DOHH2 (cell line): ENCODE measurements at regions not wholly inside any gene's neighbourhood (a gene's known extent, or its start where the extent isn't known, plus 50 kb on each side); places are given as distances from the start of the nearest gene placed in this dataset.

Experiments
- H3F3A ChIP-seq: fragments of 200-600 bp; sonication (generic), shearing (Covaris generic); 2 replicates; pipeline ENCODE4 v1.6.0; 2016; ENCODE audit warnings: antibody characterized with exemption, mild to moderate bottlenecking; ENCODE audit not compliant: control insufficient read depth, insufficient read depth
- H3K27ac ChIP-seq: fragments of 200-600 bp; sonication (generic); 2 replicates; pipeline ENCODE4 v1.5.1; 2014; ENCODE audit warnings: low read depth, mild to moderate bottlenecking, low read length, moderate library complexity
- H3K27me3 ChIP-seq: fragments of 200-600 bp; sonication (generic); 2 replicates; pipeline ENCODE4 v1.6.1; 2014; ENCODE audit warnings: mild to moderate bottlenecking, low read length, mixed read lengths; ENCODE audit not compliant: control insufficient read depth
- H3K36me3 ChIP-seq: fragments of 200-600 bp; sonication (generic); 2 replicates; pipeline ENCODE4 v1.6.1; 2014; ENCODE audit warnings: mild to moderate bottlenecking, low read length, moderate library complexity, mixed read lengths; ENCODE audit not compliant: control insufficient read depth
- H3K4me1 ChIP-seq: fragments of 200-600 bp; sonication (generic); 2 replicates; pipeline ENCODE4 v1.6.1; 2014; ENCODE audit warnings: mild to moderate bottlenecking, low read length, mixed read lengths; ENCODE audit not compliant: control insufficient read depth
- H3K4me2 ChIP-seq: fragments of 200-600 bp; sonication (generic); 2 replicates; pipeline ENCODE4 v1.6.0; 2014; ENCODE audit warnings: mild to moderate bottlenecking, low read length, moderate library complexity
- H3K4me3 ChIP-seq: fragments of 200-600 bp; sonication (generic); 2 replicates; pipeline ENCODE4 v1.5.1; 2014; ENCODE audit warnings: mild to moderate bottlenecking, low read length, mixed read lengths
- H3K79me2 ChIP-seq: fragments of 200-600 bp; sonication (generic); 2 replicates; pipeline ENCODE4 v1.6.1; 2014; ENCODE audit warnings: mild to moderate bottlenecking, low read length, mixed read lengths; ENCODE audit not compliant: control insufficient read depth
- H3K9me2 ChIP-seq: fragments of 200-600 bp; sonication (generic); replicated peaks from 2 replicates; pipeline ENCODE4 v1.6.1; 2014; ENCODE audit warnings: mild to moderate bottlenecking, low read length, mixed read lengths; ENCODE audit not compliant: control insufficient read depth
- H3K9me3 ChIP-seq: fragments of 200-600 bp; sonication (generic); 2 replicates; pipeline ENCODE4 v1.6.1; 2014; ENCODE audit warnings: antibody characterized with exemption, low read length, mixed read lengths; ENCODE audit not compliant: control insufficient read depth, insufficient read depth
- H4K20me1 ChIP-seq: fragments of 200-600 bp; sonication (generic); 2 replicates; pipeline ENCODE4 v1.6.0; 2014; ENCODE audit warnings: low read depth, mild to moderate bottlenecking, antibody characterized with exemption, low read length, moderate library complexity; ENCODE audit not compliant: control insufficient read depth, insufficient read depth
- CTCF ChIP-seq: fragments of 200-600 bp; sonication (generic); IDR thresholded peaks from one replicate; pipeline ENCODE4 v1.5.1; 2014; ENCODE audit warnings: antibody characterized with exemption, mild to moderate bottlenecking, low read depth, low read length; ENCODE audit not compliant: poor library complexity, severe bottlenecking
- EZH2phosphoT487 ChIP-seq: fragments of 200-600 bp; sonication (generic); IDR thresholded peaks from 2 replicates; pipeline ENCODE4 v1.6.1; 2017; ENCODE audit warnings: borderline replicate concordance, mild to moderate bottlenecking, antibody characterized with exemption, low read length, moderate library complexity, mixed read lengths

GRCh38 chr6:137269347-137269746 lies 50.2 kb upstream of the IFNGR1 start:
- H3K9me3 ChIP-seq: no peaks in the 10 kb centered on the region

More at GRCh38 chr6:137269347-137269746, 50.2 kb upstream of the IFNGR1 start:
- H3K36me3 ChIP-seq: no peaks in the 10 kb centered on the region
- H3K79me2 ChIP-seq: no peaks in the 10 kb centered on the region
- H3K4me2 ChIP-seq: no peak overlapping the region
- H3K4me1 ChIP-seq: peaks cover 3% of the 10 kb centered on the region; the same call in 1 of the 2 replicates
- no peaks in the 10 kb centered on the region for H3F3A ChIP-seq
- H3K9me2 ChIP-seq: no peaks in the 10 kb centered on the region
- H3K4me3 ChIP-seq: no peak overlapping the region
- TF ChIP-seq CTCF (no peak), EZH2phosphoT487 (no peak)
- H3K27ac ChIP-seq: no peak overlapping the region
- H3K27me3 ChIP-seq: no peaks in the 10 kb centered on the region
- H4K20me1 ChIP-seq: no peaks in the 10 kb centered on the region
